ENCODE measurements at regions not wholly inside any gene's neighbourhood (a gene's known extent, or its start where the extent isn't known, plus 50 kb on each side); places are given as distances from the start of the nearest gene placed in this dataset.
"Not testable (repeated sequence)": the region's sequence is repeated elsewhere in the genome, so short reads cannot be mapped to it uniquely, and the experiment has no call there.

DNA sequence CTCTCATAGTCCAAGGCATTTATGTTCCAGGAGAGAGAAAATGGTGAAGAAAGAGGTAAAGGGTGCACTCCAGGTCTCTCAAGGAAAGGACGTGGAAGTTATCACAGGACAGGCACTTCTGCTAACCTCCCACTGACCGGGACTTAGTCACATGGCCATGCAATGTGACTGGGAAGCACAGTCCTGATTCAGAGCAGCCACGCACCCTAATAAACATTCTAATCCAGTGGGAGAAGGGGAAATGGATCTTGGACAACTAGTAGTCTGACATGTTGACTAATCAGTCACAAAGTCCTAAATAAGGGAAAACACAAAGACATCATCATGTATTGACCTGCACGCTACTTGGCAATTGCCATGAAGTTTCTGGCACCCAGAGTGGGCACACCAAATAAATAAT is 417.5 kb upstream of the ZMIZ1 start:
- no peak for DNase-seq (ENCODE audit: low spot score)

DNA sequence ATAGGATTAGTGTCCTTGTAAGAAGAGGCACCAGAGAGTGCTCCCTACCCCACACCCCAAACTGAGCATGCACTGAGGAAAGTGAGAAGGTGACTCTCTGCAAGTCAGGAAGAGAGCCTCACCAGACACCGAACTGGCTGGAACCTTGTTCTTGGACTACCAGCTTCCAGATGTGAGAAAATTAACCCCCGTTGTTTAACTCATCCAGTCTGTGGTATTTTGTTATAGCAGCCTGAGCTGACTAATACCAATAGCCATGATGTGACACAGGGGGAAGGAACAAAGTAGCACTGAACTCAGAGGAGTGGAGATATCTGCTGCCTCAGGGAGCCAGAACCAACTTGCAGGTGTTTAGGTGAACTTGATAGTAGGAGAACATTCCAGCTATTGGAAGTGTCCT is 415.2 kb upstream of the ZMIZ1 start:
- no peak for DNase-seq (ENCODE audit: low spot score)

DNA sequence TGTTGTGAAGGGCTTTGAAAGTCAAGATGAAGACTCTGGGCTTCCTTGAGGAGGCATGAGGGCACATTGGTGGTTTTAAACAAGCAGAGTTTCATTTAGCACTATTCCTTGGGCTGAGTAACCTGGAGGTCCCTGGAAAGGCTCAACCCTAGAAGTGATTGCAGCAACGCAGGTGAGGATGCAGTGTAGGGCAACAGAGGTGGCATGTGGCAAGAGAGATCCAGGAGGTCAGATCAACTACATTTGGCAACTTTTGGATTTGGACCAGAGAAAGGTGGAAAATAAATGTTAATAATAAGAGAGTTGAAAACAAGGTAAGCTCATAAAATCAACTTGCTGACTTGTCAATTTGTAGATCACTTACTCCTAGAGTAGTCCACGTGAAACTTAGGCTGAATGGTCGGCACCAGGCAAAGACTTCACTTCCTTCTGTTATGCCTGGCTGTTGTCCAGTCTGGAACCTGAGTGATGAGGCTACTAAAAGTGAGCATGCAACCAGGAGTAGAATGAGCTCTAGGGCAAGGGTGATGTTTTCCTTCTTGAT is 414.6 kb upstream of the ZMIZ1 start:
- DNase-seq (ENCODE audit: low spot score): no peak

DNA sequence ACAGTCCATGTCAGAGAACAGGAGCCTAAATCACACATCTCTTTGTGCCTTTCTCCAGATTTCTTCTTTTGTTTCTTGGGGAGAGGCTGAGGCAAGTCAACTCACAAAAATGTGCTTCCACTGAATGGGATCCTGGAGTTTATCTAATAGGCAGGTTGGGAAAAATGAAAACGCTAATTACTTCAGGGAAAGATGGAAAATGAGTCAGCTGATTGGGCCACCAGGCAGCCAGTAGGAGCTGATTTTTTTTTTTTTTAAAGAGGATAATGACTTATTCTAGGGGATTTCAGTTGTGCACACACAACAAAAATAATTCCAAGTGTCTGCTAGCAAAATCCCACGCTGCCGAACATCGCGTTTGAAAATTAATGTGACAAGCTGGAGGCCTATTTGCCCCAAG is 412.8 kb upstream of the ZMIZ1 start:
- no peak for DNase-seq (ENCODE audit: low spot score)

DNA sequence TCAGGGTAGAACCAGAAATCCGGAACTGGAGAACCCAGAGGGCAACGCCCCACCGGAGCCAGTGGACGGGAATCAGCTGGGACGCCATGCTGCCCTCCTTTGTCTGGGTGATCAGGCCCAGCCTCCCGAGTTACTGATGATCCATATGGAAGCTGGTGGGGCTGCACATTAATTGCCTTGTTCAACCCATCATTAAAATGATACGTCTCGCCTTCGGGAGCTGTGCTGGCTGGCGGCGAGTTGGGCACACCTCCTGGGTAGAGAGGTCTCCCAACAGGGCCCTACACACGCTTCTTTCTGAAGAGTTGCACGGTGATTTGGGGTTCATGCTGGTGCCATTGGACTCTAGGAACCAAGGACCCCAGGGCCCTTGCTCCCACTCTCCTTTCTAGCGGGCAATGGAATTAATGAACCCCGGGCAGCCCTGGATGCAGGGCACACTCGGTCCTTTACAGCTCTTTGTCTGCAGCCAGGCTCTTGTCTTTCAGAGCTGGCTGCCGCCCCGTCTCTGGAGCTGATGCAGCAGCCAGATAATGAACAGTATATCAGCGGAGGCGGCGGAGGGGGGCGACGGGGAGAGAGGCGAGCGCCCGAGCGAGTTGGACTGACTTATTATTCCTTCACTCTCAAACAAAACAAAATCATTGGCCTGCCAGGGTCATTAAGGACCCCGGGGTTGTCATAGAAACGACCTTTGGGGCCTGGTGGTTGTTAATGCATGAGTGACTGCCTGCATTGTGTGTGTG is 412.2 kb upstream of the ZMIZ1 start:
- peak; percentile 71 for DNase-seq (ENCODE audit: low spot score)

DNA sequence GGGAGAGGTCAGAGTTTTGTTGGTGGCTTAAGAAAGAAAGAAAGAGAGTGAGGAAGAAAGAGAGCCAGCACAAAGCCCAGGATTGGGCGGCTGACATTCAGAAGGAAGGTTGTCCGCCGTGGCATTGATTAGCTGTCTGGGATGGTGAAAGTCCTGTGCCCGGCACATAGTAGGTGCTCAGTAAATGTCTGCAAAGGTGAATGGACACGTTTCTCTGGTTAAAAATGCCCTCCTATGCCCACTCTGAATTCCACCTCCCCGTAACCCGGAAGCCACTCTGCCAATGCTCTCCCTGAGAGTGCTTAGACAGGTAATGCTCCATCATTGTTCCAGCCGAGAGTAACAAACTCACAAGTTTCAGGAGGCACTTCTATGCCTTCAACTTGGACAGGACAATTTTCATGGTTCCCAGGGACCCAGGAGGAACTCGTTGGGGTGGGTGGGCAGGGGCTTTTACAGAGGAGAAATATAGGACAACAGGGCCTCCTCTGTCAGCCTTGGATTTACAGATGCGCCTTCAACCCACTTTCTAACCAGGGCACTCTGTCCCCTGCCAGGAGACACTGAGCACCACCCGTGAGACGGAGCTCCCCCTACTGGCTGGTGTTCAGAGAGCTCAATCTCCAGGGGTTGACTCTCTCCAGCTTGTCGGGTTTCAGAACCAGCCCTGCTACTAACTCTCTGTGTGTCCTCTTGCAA is 411.5 kb upstream of the ZMIZ1 start:
- peak; percentile 65 for DNase-seq (ENCODE audit: low spot score)

DNA sequence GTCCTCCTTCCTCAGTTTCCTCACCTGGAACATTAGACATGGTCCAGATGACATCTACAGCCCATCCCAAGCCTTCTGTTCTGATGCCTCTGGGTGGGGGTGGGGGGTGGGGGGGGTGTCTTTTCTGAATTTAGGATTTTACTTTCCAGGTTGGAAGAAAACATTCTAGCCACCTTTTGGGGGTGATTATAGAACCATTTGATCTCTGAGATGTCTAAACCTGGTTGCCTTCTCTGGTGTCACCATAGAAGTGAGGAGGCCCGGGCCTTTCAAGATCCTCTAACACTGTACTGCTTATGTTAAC is 411.0 kb upstream of the ZMIZ1 start:
- no peak for DNase-seq (ENCODE audit: low spot score)

DNA sequence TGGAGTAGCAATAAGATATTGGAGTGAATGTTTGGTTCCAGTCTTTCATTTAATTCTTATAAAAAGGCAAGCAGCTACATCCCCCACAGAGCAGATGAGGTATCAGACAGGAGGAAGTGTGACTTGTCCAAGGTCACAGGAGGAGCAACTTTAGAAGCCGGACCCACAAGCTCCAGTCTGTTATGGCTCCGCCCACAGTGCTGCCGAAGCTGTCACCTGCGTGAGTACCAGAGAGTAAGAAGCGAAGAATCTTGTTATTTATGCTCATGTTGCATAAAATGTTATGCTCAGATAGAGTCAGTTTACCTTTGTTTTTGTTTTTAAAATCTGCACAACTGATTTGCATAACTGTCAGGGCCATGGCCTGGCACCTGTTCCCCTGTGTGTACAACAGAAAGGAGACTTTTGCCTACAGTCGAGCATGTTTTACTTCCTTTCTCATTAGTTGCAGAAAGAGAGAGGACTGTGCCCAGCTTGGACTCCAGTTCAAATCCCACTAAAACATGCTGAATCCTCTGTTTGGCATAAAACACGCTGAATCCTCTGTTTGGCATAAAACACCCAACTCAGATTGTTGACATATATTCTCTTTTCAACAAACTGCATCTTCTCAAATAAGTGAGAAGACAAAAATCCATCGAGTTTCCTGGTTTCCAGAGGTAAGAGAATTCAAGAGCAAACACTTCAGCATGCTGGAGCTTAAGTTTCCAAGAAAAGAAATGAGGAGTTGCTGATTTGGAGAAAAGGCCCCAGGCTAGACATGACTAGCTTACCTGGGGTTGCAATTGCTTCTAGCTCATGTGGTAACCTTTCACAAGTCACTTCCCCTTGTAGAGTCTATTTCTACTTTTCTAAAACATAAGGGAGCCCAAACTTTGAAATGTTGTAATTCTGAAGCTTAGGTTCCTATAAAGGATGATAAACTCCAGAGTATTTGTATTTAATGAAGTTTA is 409.8 kb upstream of the ZMIZ1 start:
- DNase-seq (ENCODE audit: low spot score): no peak

DNA sequence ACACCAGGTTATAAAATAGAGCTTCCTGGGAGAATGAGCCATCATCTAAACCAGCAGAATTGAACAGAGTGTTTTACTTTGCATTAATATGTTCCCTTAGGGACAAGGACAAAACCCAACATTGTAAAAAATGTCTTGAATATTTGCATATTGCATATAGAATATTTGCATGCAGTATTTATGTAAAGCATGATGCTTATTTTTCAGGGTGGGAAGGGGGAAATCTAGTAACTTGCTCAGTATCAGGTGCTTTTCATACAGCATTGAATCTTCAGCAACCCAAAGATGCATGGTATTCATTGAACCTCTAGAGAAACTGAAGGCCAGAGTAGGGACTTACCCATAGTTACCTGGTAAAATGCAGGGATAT is 409.2 kb upstream of the ZMIZ1 start:
- no peak for DNase-seq (ENCODE audit: low spot score)

DNA sequence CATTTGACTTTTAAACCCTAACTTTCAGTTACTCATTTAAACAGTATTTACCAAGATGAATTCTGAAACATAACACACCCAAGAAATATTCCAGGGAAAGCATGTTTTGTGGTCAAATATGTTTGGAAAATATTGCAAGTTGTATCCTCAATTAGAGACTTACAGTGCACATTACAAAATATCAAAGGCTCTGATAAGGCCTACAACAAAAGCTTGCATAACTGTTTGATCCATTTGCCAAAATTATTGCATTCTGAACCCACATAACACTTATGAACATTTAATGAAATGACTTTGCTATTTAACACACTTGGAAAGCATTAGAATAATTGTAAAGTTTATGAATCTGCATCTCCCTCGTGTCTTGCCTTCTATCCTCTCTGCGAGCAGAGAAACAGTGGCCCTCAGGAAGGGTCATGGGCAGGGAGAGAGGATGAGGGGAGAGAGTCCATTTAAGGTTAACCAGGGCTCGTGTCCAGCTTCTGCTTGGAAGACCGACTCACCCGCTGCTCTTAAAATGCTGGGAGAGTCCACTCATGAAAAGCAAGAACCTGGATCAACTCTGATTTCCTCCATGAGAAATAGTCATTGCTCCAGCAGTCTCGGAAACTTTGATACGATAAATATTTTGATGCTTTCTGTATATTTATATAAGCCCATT is 408.2 kb upstream of the ZMIZ1 start:
- DNase-seq (ENCODE audit: low spot score): no peak

DNA sequence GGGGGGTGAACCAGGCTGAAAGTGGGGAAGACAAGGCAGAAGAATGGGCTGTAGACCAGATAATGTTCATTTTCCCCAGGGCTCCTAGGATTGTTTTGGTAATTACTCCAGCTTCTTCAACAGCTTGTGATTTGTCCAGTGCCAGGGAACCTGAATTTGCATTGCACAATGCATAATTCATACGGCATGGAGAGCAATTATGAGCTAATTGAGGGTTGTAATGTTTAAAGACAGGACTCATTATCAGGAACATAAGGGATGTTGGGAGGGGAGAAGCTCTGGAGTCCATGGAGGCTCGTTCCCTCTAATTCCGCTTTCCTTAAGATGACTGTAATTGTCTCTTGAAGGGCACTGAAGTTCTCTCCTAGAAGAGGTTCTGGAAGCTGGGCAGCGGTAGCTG is 405.0 kb upstream of the ZMIZ1 start:
- no peak for DNase-seq (ENCODE audit: low spot score)

DNA sequence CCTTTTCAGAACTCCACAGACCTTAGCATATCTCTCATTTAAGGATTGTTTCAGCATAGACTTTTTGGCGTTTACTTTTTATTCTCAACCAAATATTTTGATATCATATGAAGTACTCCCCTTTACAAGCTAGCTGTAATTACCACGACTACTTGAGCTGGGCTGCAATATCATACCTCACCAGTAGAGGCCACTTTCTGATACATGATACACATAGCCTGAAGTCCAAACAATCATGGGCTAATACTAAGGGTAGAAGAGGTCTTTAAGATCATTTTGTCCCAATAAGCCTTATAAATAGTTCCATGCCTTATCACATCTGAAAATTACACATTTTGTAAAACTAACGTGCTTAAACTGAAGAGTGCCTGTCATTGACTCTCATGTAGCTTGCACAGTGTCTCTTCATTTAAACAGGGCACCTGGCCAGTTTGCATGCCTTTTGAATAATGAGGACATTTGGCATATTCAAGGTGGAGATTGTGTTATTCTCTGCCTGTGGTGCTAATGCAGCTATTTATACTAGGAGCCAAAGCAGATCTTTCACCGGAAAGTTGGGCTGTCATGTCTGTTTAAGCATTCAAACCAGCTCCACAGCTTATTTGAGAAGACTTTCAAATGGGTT is 403.7 kb upstream of the ZMIZ1 start:
- DNase-seq (ENCODE audit: low spot score): no peak

DNA sequence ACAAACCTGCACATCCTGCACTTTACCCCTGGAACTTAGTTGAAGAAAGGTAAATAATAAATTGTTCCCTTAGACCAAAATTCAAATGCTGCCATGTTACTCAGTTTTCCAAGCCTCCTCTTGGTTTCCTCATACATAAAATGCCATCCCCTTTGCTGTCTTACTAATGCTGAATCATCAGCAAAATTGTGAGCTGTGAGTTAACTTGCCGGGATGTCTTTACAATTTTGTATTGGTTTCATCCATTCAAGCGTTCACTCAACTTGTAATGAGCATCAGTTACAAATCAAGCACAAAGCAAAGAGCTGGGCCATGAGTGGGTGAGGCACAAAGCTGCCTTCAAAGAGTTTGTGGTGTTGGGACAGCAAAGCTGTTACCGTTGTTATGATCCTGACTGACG is 395.8 kb upstream of the ZMIZ1 start:
- no peak for DNase-seq (ENCODE audit: low spot score)

DNA sequence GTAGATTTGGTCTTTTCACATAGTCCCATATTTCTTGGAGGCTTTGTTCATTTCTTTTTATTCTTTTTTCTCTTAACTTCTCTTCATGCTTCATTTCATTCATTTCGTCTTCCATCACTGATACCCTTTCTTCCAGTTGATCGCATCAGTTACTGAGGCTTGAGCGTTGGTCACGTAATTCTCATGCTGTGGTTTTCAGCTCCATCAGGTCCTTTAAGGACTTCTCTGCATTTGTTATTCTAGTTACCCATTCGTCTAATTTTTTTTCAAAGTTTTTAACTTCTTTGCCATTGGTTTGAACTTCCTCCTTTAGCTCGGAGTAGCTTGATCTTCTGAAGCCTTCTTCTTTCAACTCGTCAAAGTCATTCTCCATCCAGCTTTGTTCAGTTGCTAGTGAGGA is 387.6 kb upstream of the ZMIZ1 start:
- DNase-seq (ENCODE audit: low spot score): not testable (repeated sequence)

DNA sequence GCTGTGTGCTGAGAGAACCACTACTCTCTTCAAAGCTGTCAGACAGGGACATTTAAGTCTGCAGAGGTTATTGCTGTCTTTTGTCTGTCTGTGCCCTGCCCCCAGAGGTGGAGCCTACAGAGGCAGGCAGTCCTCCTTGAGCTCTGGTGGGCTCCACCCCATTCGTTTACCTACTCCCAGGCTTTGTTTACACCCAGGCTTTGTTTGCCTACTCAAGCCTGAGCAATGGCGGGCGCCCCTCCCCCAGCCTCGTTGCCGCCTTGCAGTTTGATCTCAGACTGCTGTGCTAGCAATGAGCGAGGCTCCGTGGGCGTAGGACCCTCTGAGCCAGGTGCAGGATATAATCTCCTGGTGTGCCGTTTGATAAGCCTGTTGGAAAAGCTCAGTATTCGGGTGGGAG is 386.8 kb upstream of the ZMIZ1 start:
- DNase-seq (ENCODE audit: low spot score): not testable (repeated sequence)

DNA sequence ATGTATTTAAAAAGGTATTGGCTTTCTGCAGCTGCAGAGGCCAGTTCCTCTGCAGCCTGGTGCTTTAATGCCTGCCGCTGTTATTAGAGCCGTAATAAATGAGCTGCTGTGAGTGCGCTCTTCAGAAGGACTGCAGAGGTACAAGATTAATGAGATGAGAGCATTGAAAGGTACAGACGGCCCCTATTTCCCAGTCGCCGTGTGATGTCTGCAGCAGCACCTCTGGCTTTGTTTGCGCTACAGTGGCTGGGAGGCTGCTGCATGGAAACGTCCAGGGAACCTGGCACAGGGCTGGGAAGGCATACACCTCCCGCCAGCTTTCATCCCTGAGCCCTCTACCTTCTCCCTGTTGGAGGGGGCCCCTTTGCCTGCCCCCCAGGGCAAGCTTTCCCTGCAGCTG is 383.8 kb upstream of the ZMIZ1 start:
- DNase-seq (ENCODE audit: low spot score): no peak

DNA sequence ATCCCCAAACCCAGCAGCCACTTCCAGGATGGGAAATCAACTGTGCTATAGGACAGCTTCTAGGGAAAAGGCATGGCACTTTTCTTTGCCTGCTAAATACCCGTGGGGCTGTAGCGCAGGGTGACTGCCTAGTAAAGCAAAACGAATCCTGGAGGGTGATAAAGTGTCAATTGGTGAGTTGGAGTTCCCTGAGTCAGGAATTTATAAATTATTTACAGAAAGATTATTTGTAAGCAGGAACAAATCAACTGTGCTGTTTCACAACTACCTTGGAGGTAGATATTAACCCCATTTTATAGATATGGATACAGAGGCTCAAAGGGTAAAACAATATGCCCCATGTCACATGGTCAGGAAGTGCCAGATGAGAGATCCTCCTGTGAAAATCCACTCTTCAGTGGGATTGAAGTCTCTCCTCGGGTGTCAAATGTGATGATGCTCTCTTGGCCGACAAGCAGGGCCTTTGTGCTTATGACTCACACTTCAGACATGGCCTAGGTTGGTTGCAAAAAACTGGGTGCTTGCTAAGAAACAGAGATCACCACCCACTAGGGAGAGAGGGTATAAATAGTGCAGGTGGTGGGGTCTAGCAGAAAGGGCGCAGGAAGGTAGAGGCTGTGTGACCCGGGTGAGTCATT is 383.2 kb upstream of the ZMIZ1 start:
- no peak for DNase-seq (ENCODE audit: low spot score)

DNA sequence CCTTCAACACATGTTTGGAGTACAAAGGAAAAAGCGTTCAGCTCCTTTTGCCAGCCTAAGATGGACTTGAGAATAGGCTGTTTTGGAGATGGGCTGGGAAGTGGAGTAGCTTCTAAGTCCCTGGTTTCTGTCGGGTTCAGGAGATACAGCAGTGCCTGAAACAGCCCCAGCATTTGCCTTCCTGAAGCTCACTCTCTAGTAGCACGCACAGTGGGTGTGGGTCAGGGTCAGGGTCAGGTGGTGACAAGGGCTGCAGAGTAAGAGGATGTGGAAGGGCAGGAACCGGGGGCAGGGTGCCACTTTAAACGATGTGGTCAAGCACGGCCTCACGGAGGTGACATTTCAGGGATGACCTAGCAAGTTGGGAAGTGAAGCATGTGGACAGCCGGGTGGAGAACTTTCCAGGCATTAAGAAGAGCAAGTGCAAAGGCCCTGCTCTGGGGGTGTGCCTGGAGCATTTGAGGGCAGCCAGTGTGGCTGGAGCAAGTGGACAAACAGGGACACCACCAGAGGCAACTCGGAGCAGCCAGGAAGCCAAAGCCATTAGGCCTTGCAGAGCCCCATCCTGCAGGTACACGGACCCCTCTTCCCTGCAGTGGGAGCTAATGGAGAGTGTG is 382.2 kb upstream of the ZMIZ1 start:
- DNase-seq (ENCODE audit: low spot score): no peak

DNA sequence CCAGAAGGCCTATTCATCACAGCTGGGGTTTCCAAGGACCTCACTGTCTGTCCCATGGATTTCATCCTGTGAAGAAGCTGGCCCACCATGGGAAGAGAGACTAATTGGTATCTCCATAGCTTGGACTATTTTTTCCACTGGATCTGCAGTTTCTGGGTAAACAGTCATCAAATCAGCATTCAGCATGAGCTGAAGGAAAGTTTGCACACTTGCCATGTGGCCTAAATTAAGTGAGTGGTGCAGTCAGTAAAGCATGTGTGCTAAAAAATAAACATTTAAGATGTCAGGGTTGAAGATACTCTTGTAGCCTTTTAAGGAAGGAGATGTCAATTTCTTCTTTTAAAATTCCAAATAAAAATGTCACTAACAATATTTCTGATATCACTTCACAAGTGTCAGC is 381.1 kb upstream of the ZMIZ1 start:
- no peak for DNase-seq (ENCODE audit: low spot score)

DNA sequence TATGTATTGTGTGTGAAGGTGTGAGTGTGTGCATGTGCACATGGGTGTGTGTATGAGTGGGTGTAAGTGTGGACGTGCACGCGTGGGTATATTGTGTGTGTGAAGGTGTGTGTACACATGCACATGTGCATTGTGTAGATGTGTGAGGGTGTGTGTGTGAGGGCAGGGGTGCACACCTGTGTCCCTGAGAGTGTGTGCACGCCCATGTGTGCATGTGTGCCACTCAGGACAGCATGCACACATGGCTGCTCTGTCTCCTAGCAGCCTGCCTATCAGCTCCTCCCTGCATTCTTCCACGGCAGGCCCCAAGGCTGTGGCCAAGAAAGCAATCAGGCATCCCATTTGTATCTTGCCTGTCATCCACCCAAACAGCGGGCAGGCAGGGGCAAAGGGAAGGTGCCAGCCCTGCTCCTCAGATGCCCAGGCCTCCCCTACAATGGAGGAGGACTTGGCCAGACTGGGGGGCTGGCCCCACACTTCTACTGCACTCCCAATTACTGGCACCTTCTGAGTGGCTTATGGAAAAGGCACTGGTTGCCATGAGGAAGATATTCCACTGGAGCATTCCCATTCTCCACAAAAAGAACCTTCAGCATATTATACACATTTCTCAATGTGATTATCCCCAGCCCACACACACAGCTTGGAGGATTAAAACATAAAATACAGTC is 380.4 kb upstream of the ZMIZ1 start:
- peak; percentile 12 for DNase-seq (ENCODE audit: low spot score)
